SIG-M5 treated with dmso at 0.1 percent for 504 hours (cell line): ENCODE measurements at regions not wholly inside any gene's neighbourhood (a gene's known extent, or its start where the extent isn't known, plus 50 kb on each side); places are given as distances from the start of the nearest gene placed in this dataset.

Source experiments
- DNase-seq: peaks from one replicate; lab custom pipeline; 2025; ENCODE audit not compliant: unreplicated experiment; lab: John Stamatoyannopoulos, UW

- DNase-seq = no peak
Measured at GRCh38 chr17:49918591-49918990, 50.4 kb upstream of the DLX4 start.
